ENCODE measurements at regions not wholly inside any gene's neighbourhood (a gene's known extent, or its start where the extent isn't known, plus 50 kb on each side); places are given as distances from the start of the nearest gene placed in this dataset.

- Histone ChIP-seq H3K23ac (ENCODE audit: insufficient read length) (no peak overlapping the region), H2BK12ac (ENCODE audit: low read depth, low read length) (no peak overlapping the region), H2BK120ac (replicated peaks; ENCODE audit: low read depth, low read length) (no peak overlapping the region), H2BK5ac (ENCODE audit: low read depth, low read length) (no peak overlapping the region), H3K79me2 (ENCODE audit: control insufficient read depth in 1 of 2, insufficient read depth in 2 of 2, low read length in 2 of 2) (no peaks in the 10 kb centered on the region), H3K27ac (ENCODE audit: low read depth, low read length) (no peak overlapping the region), H3K27me3 (replicated peaks in 1 of 4; ENCODE audit: control insufficient read depth in 3 of 4, extremely low read depth in 1 of 4, insufficient read depth in 3 of 4, low read length in 3 of 4) (peaks cover 0 to 2% (median 0%) of the 10 kb centered on the region in 4 experiments; a peak in 1 of 7 replicates), H2BK15ac (ENCODE audit: low read length) (no peak overlapping the region), H3K4me2 (ENCODE audit: insufficient read depth in 1 of 2, low read depth in 2 of 2, low read length in 2 of 2) (no peak overlapping the region), H3K4me3 (ENCODE audit: extremely low read depth in 1 of 4, insufficient read depth in 2 of 4, low read depth in 3 of 4, low read length in 4 of 4) (no peak overlapping the region), H3K18ac (ENCODE audit: extremely low read depth, low read length) (no peak overlapping the region), H2AK5ac (ENCODE audit: low read depth, low read length) (no peak overlapping the region), H3K56ac (replicated peaks; ENCODE audit: insufficient read length, low read depth, low read length) (no peak overlapping the region), H4K8ac (ENCODE audit: extremely low read depth, insufficient read depth, low read length) (no peak overlapping the region), H2BK20ac (ENCODE audit: low read length) (no peak overlapping the region), H3K79me1 (ENCODE audit: low read depth, low read length) (no peaks in the 10 kb centered on the region), H3K9me3 (ENCODE audit: insufficient read depth in 2 of 2, low read depth in 1 of 2, low read length in 1 of 2) (no peaks in the 10 kb centered on the region), H4K20me1 (replicated peaks in 1 of 2; ENCODE audit: control insufficient read depth in 1 of 2, insufficient read depth in 2 of 2, low read length in 2 of 2) (no peaks in the 10 kb centered on the region), H3K14ac (ENCODE audit: insufficient read length) (no peak overlapping the region), H3K4me1 (replicated peaks in 1 of 4; ENCODE audit: control insufficient read depth in 3 of 4, insufficient read depth in 4 of 4, low read length in 3 of 4) (peaks cover 0 to 5% (median 0%) of the 10 kb centered on the region in 4 experiments; a peak in 2 of 7 replicates), H3K36me3 (ENCODE audit: control insufficient read depth in 2 of 4, insufficient read depth in 4 of 4, low read length in 3 of 4) (no peaks in the 10 kb centered on the region), H4K91ac (replicated peaks; ENCODE audit: insufficient read length, low read length) (no peak overlapping the region), H3K4ac (replicated peaks; ENCODE audit: insufficient read length, low read depth, low read length) (no peak overlapping the region), H3K9ac (replicated peaks in 1 of 4; ENCODE audit: extremely low read depth in 1 of 4, low read depth in 3 of 4, low read length in 3 of 4) (no peak overlapping the region), H3K23me2 (ENCODE audit: low read depth, low read length) (no peaks in the 10 kb centered on the region), H4K5ac (ENCODE audit: insufficient read length, low read depth, low read length) (no peak overlapping the region), H2AFZ (ENCODE audit: low read length) (0 out of 2 replicates have a peak overlapping the region, but pooled peaks have one; percentile 20)
- CTCF ChIA-PET (ENCODE audit: partially characterized antibody): no interaction called here
- TF ChIP-seq SAP30 (IDR thresholded peaks at IDR 0.05; ENCODE audit: insufficient read depth, insufficient replicate concordance, low read length) (no peak), SRF (IDR thresholded peaks at IDR 0.05; ENCODE audit: low read depth, low read length) (no peak), JUND (IDR thresholded peaks at IDR 0.05; ENCODE audit: low read length) (no peak), E2F6 (IDR thresholded peaks at IDR 0.05) (no peak)
- WGBS, 2 experiments (ENCODE audit: extremely low coverage in 1 of 2, insufficient coverage in 1 of 2, insufficient read length in 1 of 2, insufficient replicate concordance in 2 of 2, low coverage in 1 of 2, low lambda C conversion rate in 2 of 2, missing lambda C conversion rate in 1 of 2): 82% methylated on average over 4 of the region's 4 CpGs; no CpG with 5 or more reads in 1 of the 2 experiments
- POLR2A ChIA-PET (ENCODE audit: partially characterized antibody): no interaction called here
- no peak for DNase-seq (ENCODE audit: low read depth in 1 of 2, low spot score in 2 of 2)
- no peak for FAIRE-seq
Observed at GRCh38 chr4:110680265-110680664, 57.4 kb upstream of the PITX2 start.
